Stimulated activated naive CD8-positive, alpha-beta T cell treated with anti-CD3 and anti-CD28 coated beads, Interleukin-15, Interleukin-2, amounts not matched to agents 100 ng/mL and 50 ng/mL, for 24 hours (primary cell): ENCODE measurements at regions not wholly inside any gene's neighbourhood (a gene's known extent, or its start where the extent isn't known, plus 50 kb on each side); places are given as distances from the start of the nearest gene placed in this dataset.
A peak's percentile ranks its signal among the peaks of the same experiment; 100 is the strongest.

ENCODE experiments used
- H3K27ac Mint-ChIP-seq: one replicate; pipeline ENCODE4 v1.8.0; 2021; ENCODE audit warnings: mild to moderate bottlenecking, mixed read lengths
- H3K27me3 Mint-ChIP-seq: one replicate; pipeline ENCODE4 v1.8.0; 2021; ENCODE audit warnings: mixed read lengths
- H3K36me3 Mint-ChIP-seq: one replicate; pipeline ENCODE4 v1.8.0; 2021; ENCODE audit warnings: low read depth, mixed read lengths
- H3K4me1 Mint-ChIP-seq: one replicate; pipeline ENCODE4 v1.8.0; 2021; ENCODE audit warnings: low read depth, mixed read lengths
- H3K4me3 Mint-ChIP-seq: one replicate; pipeline ENCODE4 v1.8.0; 2021; ENCODE audit warnings: mild to moderate bottlenecking, mixed read lengths
- H3K9me3 Mint-ChIP-seq: one replicate; pipeline ENCODE4 v1.8.0; 2021; ENCODE audit warnings: mixed read lengths

DNA sequence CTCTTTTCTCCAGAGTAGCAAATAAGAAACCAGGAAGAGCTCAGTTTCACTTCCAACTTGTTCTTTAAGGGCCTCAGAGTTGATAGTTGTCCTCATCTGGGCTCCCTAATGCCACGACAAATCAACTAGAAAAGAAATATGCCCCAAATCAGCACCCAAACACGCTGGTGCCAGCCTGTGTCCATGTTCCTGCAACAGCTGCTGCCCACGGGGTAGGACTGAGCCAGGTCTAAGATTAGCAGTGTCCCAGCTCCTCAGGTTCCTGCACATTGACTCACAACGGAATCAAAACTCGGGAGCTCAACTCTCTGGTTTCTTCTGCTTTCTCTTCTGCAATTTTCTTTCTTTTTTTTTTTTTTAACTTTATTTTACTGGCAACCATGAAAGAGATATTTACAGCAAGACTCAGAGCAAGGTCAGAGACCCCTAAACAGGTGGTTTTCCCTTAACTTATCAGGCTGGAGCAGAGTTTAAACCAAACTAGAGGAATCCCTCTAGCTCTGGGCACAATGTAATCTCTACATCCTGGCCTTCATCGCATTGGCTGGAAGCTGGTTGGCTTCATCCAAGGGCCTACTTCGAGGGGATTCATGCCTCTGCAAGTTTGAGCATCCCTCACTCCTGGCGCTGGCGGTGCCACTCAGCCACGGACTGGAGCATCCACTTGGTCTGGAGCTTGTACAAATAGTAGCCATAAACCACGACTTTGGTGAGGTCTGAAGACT lies 126.1 kb downstream of the PFKFB3 start:
- H3K36me3 Mint-ChIP-seq, result peaks cover 10% of the 10 kb centered on the region
- no peak overlapping the region for H3K4me3 Mint-ChIP-seq
- H3K27me3 Mint-ChIP-seq, result no peaks in the 10 kb centered on the region
- H3K9me3 Mint-ChIP-seq, result peaks cover 6% of the 10 kb centered on the region
- no peak overlapping the region for H3K27ac Mint-ChIP-seq
- peaks cover 6% of the 10 kb centered on the region for H3K4me1 Mint-ChIP-seq

- H3K4me1 Mint-ChIP-seq, result peaks cover 6% of the 10 kb centered on the region
- H3K9me3 Mint-ChIP-seq, result peaks cover 12% of the 10 kb centered on the region
- H3K27ac Mint-ChIP-seq, result no peak overlapping the region
- H3K36me3 Mint-ChIP-seq, result peaks cover 16% of the 10 kb centered on the region
- no peak overlapping the region for H3K4me3 Mint-ChIP-seq
- H3K27me3 Mint-ChIP-seq, result no peaks in the 10 kb centered on the region
Observed at GRCh38 chr10:6333086-6333485, 130.4 kb downstream of the PFKFB3 start.

- H3K36me3 Mint-ChIP-seq, result peaks cover 16% of the 10 kb centered on the region
- H3K9me3 Mint-ChIP-seq, result peaks cover 12% of the 10 kb centered on the region
- no peaks in the 10 kb centered on the region for H3K27me3 Mint-ChIP-seq
- no peaks in the 10 kb centered on the region for H3K4me1 Mint-ChIP-seq
- no peak overlapping the region for H3K27ac Mint-ChIP-seq
- H3K4me3 Mint-ChIP-seq, result no peak overlapping the region
Observed at GRCh38 chr10:6333973-6334372, 131.2 kb downstream of the PFKFB3 start.

GRCh38 chr10:6336016-6336415 lies 133.3 kb downstream of the PFKFB3 start:
- H3K27ac Mint-ChIP-seq, result no peak overlapping the region
- H3K27me3 Mint-ChIP-seq, result no peaks in the 10 kb centered on the region
- peaks cover 12% of the 10 kb centered on the region for H3K9me3 Mint-ChIP-seq
- no peaks in the 10 kb centered on the region for H3K4me1 Mint-ChIP-seq
- peaks cover 16% of the 10 kb centered on the region for H3K36me3 Mint-ChIP-seq
- no peak overlapping the region for H3K4me3 Mint-ChIP-seq

- Mint-ChIP-seq H3K27ac (no peak overlapping the region), H3K4me1 (no peaks in the 10 kb centered on the region), H3K9me3 (peaks cover 12% of the 10 kb centered on the region)
Observed at GRCh38 chr10:6337382-6337781, 134.7 kb downstream of the PFKFB3 start.

GRCh38 chr10:6338361-6338760 lies 135.6 kb downstream of the PFKFB3 start:
- Mint-ChIP-seq H3K27me3 (no peaks in the 10 kb centered on the region), H3K36me3 (peaks cover 10% of the 10 kb centered on the region), H3K27ac (no peak overlapping the region), H3K9me3 (peaks cover 10% of the 10 kb centered on the region), H3K4me1 (no peaks in the 10 kb centered on the region), H3K4me3 (no peak overlapping the region)

More at GRCh38 chr10:6337382-6337781, 134.7 kb downstream of the PFKFB3 start:
- Mint-ChIP-seq H3K4me3 (no peak overlapping the region), H3K27me3 (no peaks in the 10 kb centered on the region), H3K36me3 (peaks cover 16% of the 10 kb centered on the region)

GRCh38 chr10:6339891-6340290 lies 137.2 kb downstream of the PFKFB3 start:
- no peaks in the 10 kb centered on the region for H3K4me1 Mint-ChIP-seq
- no peak overlapping the region for H3K4me3 Mint-ChIP-seq
- H3K9me3 Mint-ChIP-seq, result no peaks in the 10 kb centered on the region
- no peaks in the 10 kb centered on the region for H3K36me3 Mint-ChIP-seq
- no peak overlapping the region for H3K27ac Mint-ChIP-seq
- no peaks in the 10 kb centered on the region for H3K27me3 Mint-ChIP-seq

DNA sequence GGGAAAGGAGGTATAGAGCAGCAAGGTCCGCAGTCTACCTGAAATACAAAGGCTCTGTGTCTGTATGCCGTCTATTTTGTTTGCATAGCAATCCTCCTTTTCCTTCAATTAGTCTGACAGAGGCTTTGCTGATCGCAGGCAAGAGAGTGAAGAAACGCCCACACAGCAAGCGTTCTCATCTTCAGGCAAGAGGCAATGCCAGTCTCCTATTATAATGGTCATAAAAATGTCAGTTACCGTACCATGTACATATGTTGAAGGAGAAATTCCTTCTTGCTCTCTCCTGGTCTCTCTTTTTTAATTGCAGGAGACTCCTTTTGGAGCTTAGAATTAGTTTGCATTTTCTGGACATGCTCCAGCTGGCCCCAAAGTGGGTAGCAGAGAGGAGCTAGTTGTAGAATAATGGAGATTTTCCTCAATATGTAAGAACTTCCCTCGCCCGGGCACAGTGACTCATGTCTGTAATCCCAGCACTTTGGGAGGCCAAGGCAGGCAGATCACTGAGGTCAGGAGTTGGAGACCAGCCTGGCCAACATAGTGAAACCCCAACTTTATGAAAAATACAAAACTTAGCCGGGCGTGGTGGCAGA lies 139.5 kb downstream of the PFKFB3 start:
- Mint-ChIP-seq H3K36me3 (no peaks in the 10 kb centered on the region), H3K4me1 (peaks cover 21% of the 10 kb centered on the region), H3K4me3 (no peak overlapping the region), H3K9me3 (peaks cover 9% of the 10 kb centered on the region), H3K27ac (no peak overlapping the region), H3K27me3 (no peaks in the 10 kb centered on the region)

- Mint-ChIP-seq H3K27me3 (no peaks in the 10 kb centered on the region), H3K4me3 (no peak overlapping the region), H3K36me3 (no peaks in the 10 kb centered on the region), H3K27ac (no peak overlapping the region), H3K4me1 (peaks cover 34% of the 10 kb centered on the region), H3K9me3 (peaks cover 9% of the 10 kb centered on the region)
Observed at GRCh38 chr10:6343305-6344010, 140.7 kb downstream of the PFKFB3 start.

DNA sequence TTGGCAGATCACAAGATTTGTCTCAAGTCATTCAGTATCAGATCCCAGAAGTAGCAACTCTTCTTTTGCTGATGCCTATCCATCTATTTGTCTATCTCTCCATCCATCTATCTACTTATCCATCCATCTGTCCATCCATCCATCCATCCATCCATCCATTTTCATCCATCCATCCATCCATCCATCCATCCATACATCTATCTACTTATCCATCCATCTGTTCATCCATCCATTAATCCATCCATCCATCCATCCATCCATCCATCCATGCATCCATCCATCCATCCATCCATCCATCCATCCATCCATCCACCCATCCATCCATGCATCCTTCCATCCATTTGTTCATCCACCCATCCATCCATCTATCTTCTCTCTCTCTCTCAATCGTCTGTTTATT lies 142.7 kb downstream of the PFKFB3 start:
- Mint-ChIP-seq H3K27ac (peak overlapping the region; percentile 21), H3K27me3 (no peaks in the 10 kb centered on the region), H3K4me3 (no peak overlapping the region), H3K36me3 (peaks cover 3% of the 10 kb centered on the region), H3K4me1 (peaks cover 53% of the 10 kb centered on the region), H3K9me3 (peaks cover 12% of the 10 kb centered on the region)

- H3K36me3 Mint-ChIP-seq, result peaks cover 5% of the 10 kb centered on the region
- H3K4me1 Mint-ChIP-seq, result peaks cover 60% of the 10 kb centered on the region
- H3K9me3 Mint-ChIP-seq, result peaks cover 12% of the 10 kb centered on the region
- H3K27me3 Mint-ChIP-seq, result no peaks in the 10 kb centered on the region
- peak overlapping the region; percentile 96 for H3K27ac Mint-ChIP-seq
- peak overlapping the region; percentile 78 for H3K4me3 Mint-ChIP-seq
Observed at GRCh38 chr10:6346631-6347030, 143.9 kb downstream of the PFKFB3 start.

DNA sequence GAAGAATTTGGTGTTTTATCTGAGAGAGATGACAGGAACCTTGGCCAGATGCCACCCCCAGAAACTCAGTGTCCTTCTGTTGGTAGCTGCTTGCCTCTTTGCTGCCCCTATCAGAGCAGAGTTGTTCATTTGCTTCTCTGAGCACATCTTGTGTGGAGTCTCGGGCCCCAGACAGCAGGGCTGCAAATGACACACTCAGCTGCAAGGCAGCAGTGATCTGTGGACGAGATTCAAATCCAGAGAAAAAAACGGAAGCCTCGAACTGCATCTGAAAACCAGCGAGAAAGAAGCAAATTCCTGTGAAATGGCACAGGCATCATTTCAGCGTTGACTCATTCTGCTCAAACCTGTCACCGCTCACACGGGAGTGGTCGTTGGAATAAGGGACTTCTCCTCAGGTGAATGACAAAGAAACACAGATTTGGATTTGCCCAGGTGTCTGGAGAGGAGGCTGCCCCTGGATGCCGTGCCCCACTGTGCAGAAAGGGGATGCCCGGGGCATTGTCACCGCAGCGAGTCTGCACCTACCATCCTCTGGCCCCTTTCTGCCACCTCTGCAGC lies 144.7 kb downstream of the PFKFB3 start:
- no peaks in the 10 kb centered on the region for H3K27me3 Mint-ChIP-seq
- peak overlapping the region; percentile 78 for H3K4me3 Mint-ChIP-seq
- H3K27ac Mint-ChIP-seq, result peak overlapping the region; percentile 96
- peaks cover 12% of the 10 kb centered on the region for H3K9me3 Mint-ChIP-seq
- H3K4me1 Mint-ChIP-seq, result peaks cover 60% of the 10 kb centered on the region
- peaks cover 5% of the 10 kb centered on the region for H3K36me3 Mint-ChIP-seq

- Mint-ChIP-seq H3K4me3 (peak overlapping the region; percentile 78), H3K36me3 (peaks cover 5% of the 10 kb centered on the region), H3K9me3 (peaks cover 12% of the 10 kb centered on the region), H3K27ac (peak overlapping the region; percentile 96), H3K4me1 (peaks cover 60% of the 10 kb centered on the region), H3K27me3 (no peaks in the 10 kb centered on the region)
Observed at GRCh38 chr10:6348096-6348874, 145.6 kb downstream of the PFKFB3 start.

DNA sequence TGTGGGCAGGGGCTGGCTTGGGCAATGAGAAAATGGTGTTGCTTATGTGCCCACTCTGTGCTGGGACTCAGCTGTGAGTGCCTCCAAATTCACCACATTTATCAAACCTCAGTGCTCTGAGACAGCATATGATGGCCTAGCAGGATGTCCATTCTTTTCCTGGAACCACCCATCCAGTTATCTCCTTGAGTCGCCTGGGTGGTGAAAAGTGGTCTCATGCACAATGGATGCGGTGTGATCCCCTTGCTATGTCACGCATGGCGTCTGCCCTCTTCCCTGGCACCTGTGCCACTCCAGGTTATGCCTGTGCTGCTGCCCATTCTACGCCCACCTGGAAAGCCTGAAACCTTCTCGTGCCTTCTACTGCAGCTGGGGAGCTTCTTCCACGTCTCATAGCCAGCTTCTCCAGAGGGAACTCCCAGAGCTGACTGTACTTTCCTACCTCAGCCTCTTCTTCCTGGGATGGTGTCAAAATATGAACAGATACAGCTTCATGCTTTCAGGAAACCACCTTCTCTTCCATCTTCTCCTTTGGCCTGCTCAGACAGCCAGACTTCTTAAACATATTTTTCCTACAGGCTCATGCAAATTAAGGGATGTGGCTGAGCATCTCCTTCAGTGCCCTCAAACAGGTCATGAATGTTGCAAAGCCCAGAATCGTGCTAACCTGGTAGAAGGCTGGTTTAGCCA lies 147.3 kb downstream of the PFKFB3 start:
- H3K27ac Mint-ChIP-seq, result peak overlapping the region; percentile 79
- peaks cover 5% of the 10 kb centered on the region for H3K36me3 Mint-ChIP-seq
- H3K27me3 Mint-ChIP-seq, result no peaks in the 10 kb centered on the region
- H3K9me3 Mint-ChIP-seq, result peaks cover 12% of the 10 kb centered on the region
- H3K4me3 Mint-ChIP-seq, result no peak overlapping the region
- peaks cover 60% of the 10 kb centered on the region for H3K4me1 Mint-ChIP-seq
